ENCODE measurements at regions not wholly inside any gene's neighbourhood (a gene's known extent, or its start where the extent isn't known, plus 50 kb on each side); places are given as distances from the start of the nearest gene placed in this dataset.

- H3K4me3 ChIP-seq (ENCODE audit: low read depth in 2 of 2, low read length in 1 of 2) = no peak overlapping the region
- ChIA-PET CTCF (interaction anchor here (0.7 kb wide), 1 partner anchor 48 kb away, joined by 3 read pairs; no protein-coding TSS in a partner anchor), POLR2A (no interaction called here)
- H2AFZ ChIP-seq (ENCODE audit: low read depth) = no peak overlapping the region
- no peaks in the 10 kb centered on the region for H3K9me2 ChIP-seq
- H3F3A ChIP-seq (replicated peaks; ENCODE audit: insufficient read depth) = peaks cover 18% of the 10 kb centered on the region
- H4K20me1 ChIP-seq (ENCODE audit: insufficient read depth) = no peaks in the 10 kb centered on the region
- H3K4me1 ChIP-seq (ENCODE audit: control insufficient read depth in 1 of 2, insufficient read depth in 2 of 2, low read depth in 1 of 2, low read length in 1 of 2) = peaks cover 0 to 11% of the 10 kb centered on the region in 2 experiments; a peak in 3 of 4 replicates
- H3K4me2 ChIP-seq = no peak overlapping the region
- no peaks in the 10 kb centered on the region for H3K9me3 ChIP-seq
- H3K79me2 ChIP-seq (ENCODE audit: insufficient read depth) = no peaks in the 10 kb centered on the region
- no peaks in the 10 kb centered on the region for H3K36me3 ChIP-seq (replicated peaks in 1 of 2; ENCODE audit: control insufficient read depth in 1 of 2, insufficient read depth in 2 of 2, low read length in 1 of 2)
- DNase-seq = no peak
- no peak overlapping the region for H3K9ac ChIP-seq
- H3K27ac ChIP-seq (ENCODE audit: low read depth in 2 of 2, low read length in 1 of 2) = no peak overlapping the region
- WGBS (ENCODE audit: low lambda C conversion rate) = 76% methylated on average over 4 of the region's 4 CpGs
- H3K27me3 ChIP-seq (ENCODE audit: insufficient read depth) = no peaks in the 10 kb centered on the region
- TF ChIP-seq CHD2 (IDR thresholded peaks at IDR 0.05; ENCODE audit: low read length, partially characterized antibody) (no peak), FOSL2 (IDR thresholded peaks at IDR 0.05; ENCODE audit: borderline replicate concordance, low read depth) (no peak), RXRA (IDR thresholded peaks at IDR 0.05; ENCODE audit: borderline replicate concordance, low read depth) (no peak), GATA2 (CRISPR knock-in tag; IDR thresholded peaks at IDR 0.05) (no peak), JUND (IDR thresholded peaks at IDR 0.05) (no peak), SIN3A (IDR thresholded peaks at IDR 0.05; ENCODE audit: borderline replicate concordance, low read depth, low read length) (no peak), FOXM1 (IDR thresholded peaks at IDR 0.05; ENCODE audit: low read depth) (no peak), NFIC (IDR thresholded peaks at IDR 0.05; ENCODE audit: borderline replicate concordance) (no peak)
These were observed 55.5 kb upstream of the BDKRB2 start for GRCh38 chr14:96149131-96149530.

- TF ChIP-seq GABPA (IDR thresholded peaks at IDR 0.05; ENCODE audit: low read depth) = no peak
- no peak for TF ChIP-seq FOSL2 (IDR thresholded peaks at IDR 0.05; ENCODE audit: borderline replicate concordance, low read depth)
- no peak for TF ChIP-seq SIN3A (IDR thresholded peaks at IDR 0.05; ENCODE audit: borderline replicate concordance, low read depth, low read length)
- no peak for TF ChIP-seq TEAD4 (IDR thresholded peaks at IDR 0.05; ENCODE audit: borderline replicate concordance, insufficient read depth)
- no peak for TF ChIP-seq SMC3 (IDR thresholded peaks at IDR 0.05; ENCODE audit: low read depth, low read length)
- no peak for TF ChIP-seq NRF1 (IDR thresholded peaks at IDR 0.05; ENCODE audit: low read depth, low read length)
- TF ChIP-seq FOXM1 (IDR thresholded peaks at IDR 0.05; ENCODE audit: low read depth) = no peak
- no peak for TF ChIP-seq REST (IDR thresholded peaks at IDR 0.05; ENCODE audit: low read depth, low read length)
- no peak overlapping the region for H3K9ac ChIP-seq
- H2AFZ ChIP-seq (ENCODE audit: low read depth) = no peak overlapping the region
- no peaks in the 10 kb centered on the region for H3K79me2 ChIP-seq (ENCODE audit: insufficient read depth)
- H3K27me3 ChIP-seq (ENCODE audit: insufficient read depth) = no peaks in the 10 kb centered on the region
- H4K20me1 ChIP-seq (ENCODE audit: insufficient read depth) = no peaks in the 10 kb centered on the region
- H3K4me1 ChIP-seq (ENCODE audit: control insufficient read depth in 1 of 2, insufficient read depth in 2 of 2, low read depth in 1 of 2, low read length in 1 of 2) = peaks cover 0 to 7% of the 10 kb centered on the region in 2 experiments; a peak in 2 of 4 replicates
- H3K27ac ChIP-seq (ENCODE audit: low read depth in 2 of 2, low read length in 1 of 2) = no peak overlapping the region
- H3K9me2 ChIP-seq = no peaks in the 10 kb centered on the region
- no peak overlapping the region for H3K4me3 ChIP-seq (ENCODE audit: low read depth in 2 of 2, low read length in 1 of 2)
- no peak overlapping the region for H3K4me2 ChIP-seq
- WGBS (ENCODE audit: low lambda C conversion rate) = 81% methylated on average over 3 of the region's 3 CpGs
- DNase-seq = no peak
- H3K36me3 ChIP-seq (replicated peaks in 1 of 2; ENCODE audit: control insufficient read depth in 1 of 2, insufficient read depth in 2 of 2, low read length in 1 of 2) = no peaks in the 10 kb centered on the region
- peaks cover 13% of the 10 kb centered on the region for H3F3A ChIP-seq (replicated peaks; ENCODE audit: insufficient read depth)
- no peaks in the 10 kb centered on the region for H3K9me3 ChIP-seq
- CTCF ChIA-PET = no interaction called here
- POLR2A ChIA-PET = no interaction called here
These were observed 54.4 kb upstream of the BDKRB2 start for GRCh38 chr14:96150214-96150613.

All from SK-N-SH (cell line).